ENCODE measurements at regions not wholly inside any gene's neighbourhood (a gene's known extent, or its start where the extent isn't known, plus 50 kb on each side); places are given as distances from the start of the nearest gene placed in this dataset.

GRCh38 chr2:37589298-37589697 lies 82.1 kb downstream of the CDC42EP3 start:
- TF ChIP-seq GABPB1 (CRISPR knock-in tag; IDR thresholded peaks at IDR 0.05): no peak
- TF ChIP-seq, protein P1, sequence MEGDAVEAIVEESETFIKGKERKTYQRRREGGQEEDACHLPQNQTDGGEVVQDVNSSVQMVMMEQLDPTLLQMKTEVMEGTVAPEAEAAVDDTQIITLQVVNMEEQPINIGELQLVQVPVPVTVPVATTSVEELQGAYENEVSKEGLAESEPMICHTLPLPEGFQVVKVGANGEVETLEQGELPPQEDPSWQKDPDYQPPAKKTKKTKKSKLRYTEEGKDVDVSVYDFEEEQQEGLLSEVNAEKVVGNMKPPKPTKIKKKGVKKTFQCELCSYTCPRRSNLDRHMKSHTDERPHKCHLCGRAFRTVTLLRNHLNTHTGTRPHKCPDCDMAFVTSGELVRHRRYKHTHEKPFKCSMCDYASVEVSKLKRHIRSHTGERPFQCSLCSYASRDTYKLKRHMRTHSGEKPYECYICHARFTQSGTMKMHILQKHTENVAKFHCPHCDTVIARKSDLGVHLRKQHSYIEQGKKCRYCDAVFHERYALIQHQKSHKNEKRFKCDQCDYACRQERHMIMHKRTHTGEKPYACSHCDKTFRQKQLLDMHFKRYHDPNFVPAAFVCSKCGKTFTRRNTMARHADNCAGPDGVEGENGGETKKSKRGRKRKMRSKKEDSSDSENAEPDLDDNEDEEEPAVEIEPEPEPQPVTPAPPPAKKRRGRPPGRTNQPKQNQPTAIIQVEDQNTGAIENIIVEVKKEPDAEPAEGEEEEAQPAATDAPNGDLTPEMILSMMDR (IDR thresholded peaks at IDR 0.05): no peak
- no peak for TF ChIP-seq JUN (CRISPR knock-in tag; IDR thresholded peaks at IDR 0.05)
- TF ChIP-seq, protein P2, sequence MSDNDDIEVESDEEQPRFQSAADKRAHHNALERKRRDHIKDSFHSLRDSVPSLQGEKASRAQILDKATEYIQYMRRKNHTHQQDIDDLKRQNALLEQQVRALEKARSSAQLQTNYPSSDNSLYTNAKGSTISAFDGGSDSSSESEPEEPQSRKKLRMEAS (CRISPR knock-in tag; IDR thresholded peaks at IDR 0.05): no peak
- no peak for TF ChIP-seq FOXJ3 (CRISPR knock-in tag; IDR thresholded peaks at IDR 0.05; ENCODE audit: borderline replicate concordance)
- no peak for TF ChIP-seq NR3C1 (CRISPR knock-in tag; conservative IDR thresholded peaks at IDR 0.05; ENCODE audit: low read depth)
- no peak for TF ChIP-seq ETV6 (CRISPR knock-in tag; IDR thresholded peaks at IDR 0.05)
- TF ChIP-seq, protein P3, sequence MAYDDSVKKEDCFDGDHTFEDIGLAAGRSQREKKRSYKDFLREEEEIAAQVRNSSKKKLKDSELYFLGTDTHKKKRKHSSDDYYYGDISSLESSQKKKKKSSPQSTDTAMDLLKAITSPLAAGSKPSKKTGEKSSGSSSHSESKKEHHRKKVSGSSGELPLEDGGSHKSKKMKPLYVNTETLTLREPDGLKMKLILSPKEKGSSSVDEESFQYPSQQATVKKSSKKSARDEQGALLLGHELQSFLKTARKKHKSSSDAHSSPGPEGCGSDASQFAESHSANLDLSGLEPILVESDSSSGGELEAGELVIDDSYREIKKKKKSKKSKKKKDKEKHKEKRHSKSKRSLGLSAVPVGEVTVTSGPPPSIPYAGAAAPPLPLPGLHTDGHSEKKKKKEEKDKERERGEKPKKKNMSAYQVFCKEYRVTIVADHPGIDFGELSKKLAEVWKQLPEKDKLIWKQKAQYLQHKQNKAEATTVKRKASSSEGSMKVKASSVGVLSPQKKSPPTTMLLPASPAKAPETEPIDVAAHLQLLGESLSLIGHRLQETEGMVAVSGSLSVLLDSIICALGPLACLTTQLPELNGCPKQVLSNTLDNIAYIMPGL (CRISPR knock-in tag; IDR thresholded peaks at IDR 0.05): no peak
- TF ChIP-seq TEAD1 (CRISPR knock-in tag; IDR thresholded peaks at IDR 0.05): no peak
- TF ChIP-seq, protein P4, sequence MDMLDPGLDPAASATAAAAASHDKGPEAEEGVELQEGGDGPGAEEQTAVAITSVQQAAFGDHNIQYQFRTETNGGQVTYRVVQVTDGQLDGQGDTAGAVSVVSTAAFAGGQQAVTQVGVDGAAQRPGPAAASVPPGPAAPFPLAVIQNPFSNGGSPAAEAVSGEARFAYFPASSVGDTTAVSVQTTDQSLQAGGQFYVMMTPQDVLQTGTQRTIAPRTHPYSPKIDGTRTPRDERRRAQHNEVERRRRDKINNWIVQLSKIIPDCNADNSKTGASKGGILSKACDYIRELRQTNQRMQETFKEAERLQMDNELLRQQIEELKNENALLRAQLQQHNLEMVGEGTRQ (CRISPR knock-in tag; IDR thresholded peaks at IDR 0.05): no peak
- TF ChIP-seq, protein P5, sequence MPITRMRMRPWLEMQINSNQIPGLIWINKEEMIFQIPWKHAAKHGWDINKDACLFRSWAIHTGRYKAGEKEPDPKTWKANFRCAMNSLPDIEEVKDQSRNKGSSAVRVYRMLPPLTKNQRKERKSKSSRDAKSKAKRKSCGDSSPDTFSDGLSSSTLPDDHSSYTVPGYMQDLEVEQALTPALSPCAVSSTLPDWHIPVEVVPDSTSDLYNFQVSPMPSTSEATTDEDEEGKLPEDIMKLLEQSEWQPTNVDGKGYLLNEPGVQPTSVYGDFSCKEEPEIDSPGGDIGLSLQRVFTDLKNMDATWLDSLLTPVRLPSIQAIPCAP (CRISPR knock-in tag; IDR thresholded peaks at IDR 0.05): no peak
- TF ChIP-seq HMGA2 (CRISPR knock-in tag; IDR thresholded peaks at IDR 0.05): no peak
- no peak for TF ChIP-seq FOXP4 (CRISPR knock-in tag; IDR thresholded peaks at IDR 0.05)

All from WTC11 (cell line).